Hepatocyte (in vitro differentiated cells): ENCODE measurements at regions not wholly inside any gene's neighbourhood (a gene's known extent, or its start where the extent isn't known, plus 50 kb on each side); places are given as distances from the start of the nearest gene placed in this dataset.

Experiments used
- DNase-seq: peaks from one replicate; pipeline ENCODE4 v3.0.0-alpha.2; 2016; ENCODE audit warnings: low spot score
- H2AFZ ChIP-seq: fragments of 200-600 bp; sonication (generic); 2 replicates; pipeline ENCODE4 v1.6.0; 2016; ENCODE audit warnings: antibody characterized with exemption, mild to moderate bottlenecking
- H3K27ac ChIP-seq: fragments of 200-600 bp; sonication (generic); 2 replicates; pipeline ENCODE4 v1.5.1; 2016; ENCODE audit warnings: mild to moderate bottlenecking
- H3K27me3 ChIP-seq: fragments of 200-600 bp; sonication (generic); 2 replicates; pipeline ENCODE4 v1.6.1; 2016
- H3K36me3 ChIP-seq: fragments of 200-600 bp; sonication (generic); replicated peaks from 2 replicates; pipeline ENCODE4 v1.5.1; 2016; ENCODE audit warnings: low read depth; ENCODE audit not compliant: insufficient read depth
- H3K4me1 ChIP-seq: fragments of 200-600 bp; sonication (generic); 2 replicates; pipeline ENCODE4 v1.5.1; 2016; ENCODE audit warnings: mild to moderate bottlenecking, moderate library complexity; ENCODE audit not compliant: insufficient read depth
- H3K4me2 ChIP-seq: fragments of 200-600 bp; sonication (generic); 2 replicates; pipeline ENCODE4 v1.6.0; 2016
- H3K4me3 ChIP-seq: fragments of 200-600 bp; sonication (generic); 2 replicates; pipeline ENCODE4 v1.5.1; 2016; ENCODE audit warnings: mild to moderate bottlenecking
- H3K79me2 ChIP-seq: fragments of 200-600 bp; sonication (generic); 2 replicates; pipeline ENCODE4 v1.6.0; 2017; ENCODE audit warnings: mild to moderate bottlenecking
- H3K9me2 ChIP-seq: fragments of 200-600 bp; sonication (generic); replicated peaks from 2 replicates; pipeline ENCODE4 v1.6.0; 2017; ENCODE audit warnings: mild to moderate bottlenecking; ENCODE audit not compliant: insufficient read depth
- H3K9me3 ChIP-seq: fragments of 200-600 bp; sonication (generic); 2 replicates; pipeline ENCODE4 v1.5.1; 2016; ENCODE audit warnings: low read depth, mild to moderate bottlenecking
- H4K20me1 ChIP-seq: fragments of 200-600 bp; sonication (generic); 2 replicates; pipeline ENCODE4 v1.6.0; 2016; ENCODE audit warnings: mild to moderate bottlenecking; ENCODE audit not compliant: insufficient read depth, poor library complexity, severe bottlenecking
- CTCF ChIP-seq: fragments of 200-600 bp; sonication (generic); IDR thresholded peaks from 2 replicates; pipeline ENCODE4 v1.5.1; 2016; ENCODE audit warnings: antibody characterized with exemption, mild to moderate bottlenecking; ENCODE audit not compliant: poor library complexity
- EZH2 ChIP-seq: fragments of 200-600 bp; sonication (generic); IDR thresholded peaks from 2 replicates; pipeline ENCODE4 v1.6.1; 2016; ENCODE audit warnings: antibody characterized with exemption, mild to moderate bottlenecking, borderline replicate concordance
- EZH2phosphoT487 ChIP-seq: fragments of 200-600 bp; sonication (generic); IDR thresholded peaks from one replicate; pipeline ENCODE4 v1.6.1; 2018; ENCODE audit warnings: antibody characterized with exemption, mild to moderate bottlenecking, low read depth, moderate library complexity; ENCODE audit not compliant: unreplicated experiment, severe bottlenecking
- WGBS: methylation state at CpG from one replicate; pipeline ENCODE4 v1.1.6; 2016; ENCODE audit warnings: low lambda C conversion rate; ENCODE audit errors: missing lambda C conversion rate; 5-methylcytosine and 5-hydroxymethylcytosine counted together

- Histone ChIP-seq H3K27ac (no peak overlapping the region), H3K9me3 (no peaks in the 10 kb centered on the region), H2AFZ (no peak overlapping the region), H3K9me2 (no peaks in the 10 kb centered on the region), H4K20me1 (no peaks in the 10 kb centered on the region), H3K4me1 (no peaks in the 10 kb centered on the region), H3K27me3 (no peaks in the 10 kb centered on the region), H3K79me2 (no peaks in the 10 kb centered on the region), H3K4me3 (no peak overlapping the region), H3K36me3 (no peaks in the 10 kb centered on the region), H3K4me2 (no peak overlapping the region)
- TF ChIP-seq CTCF (no peak), EZH2phosphoT487 (no peak), EZH2 (no peak)
- whole genome bisulfite sequencing, result 96% methylated on average over 1 of the region's 1 CpG
- no peak for DNase-seq
These were observed 246.6 kb upstream of the BTBD3 start for GRCh38 chr20:11671015-11671511.

GRCh38 chr20:11672959-11673358 lies 244.7 kb upstream of the BTBD3 start:
- Histone ChIP-seq H4K20me1 (no peaks in the 10 kb centered on the region), H3K36me3 (no peaks in the 10 kb centered on the region), H3K9me3 (no peaks in the 10 kb centered on the region), H3K4me2 (no peak overlapping the region), H3K27ac (no peak overlapping the region), H3K27me3 (no peaks in the 10 kb centered on the region), H3K4me3 (no peak overlapping the region), H3K4me1 (no peaks in the 10 kb centered on the region), H3K79me2 (no peaks in the 10 kb centered on the region), H2AFZ (no peak overlapping the region), H3K9me2 (no peaks in the 10 kb centered on the region)
- DNase-seq, result no peak
- no peak for TF ChIP-seq EZH2phosphoT487
- TF ChIP-seq EZH2, result no peak
- no peak for TF ChIP-seq CTCF
- WGBS, result 92% methylated on average over 7 of the region's 7 CpGs

- Histone ChIP-seq H2AFZ (no peak overlapping the region), H3K4me1 (no peaks in the 10 kb centered on the region), H3K9me3 (no peaks in the 10 kb centered on the region), H4K20me1 (no peaks in the 10 kb centered on the region), H3K4me3 (no peak overlapping the region), H3K9me2 (no peaks in the 10 kb centered on the region), H3K79me2 (no peaks in the 10 kb centered on the region), H3K36me3 (no peaks in the 10 kb centered on the region), H3K27me3 (no peaks in the 10 kb centered on the region), H3K4me2 (no peak overlapping the region), H3K27ac (no peak overlapping the region)
- 68% methylated on average over 13 of the region's 13 CpGs for WGBS
- TF ChIP-seq EZH2phosphoT487 (no peak), CTCF (no peak), EZH2 (no peak)
- no peak for DNase-seq
These were observed 241.6 kb upstream of the BTBD3 start for GRCh38 chr20:11675920-11676629.
